ENCODE measurements at regions not wholly inside any gene's neighbourhood (a gene's known extent, or its start where the extent isn't known, plus 50 kb on each side); places are given as distances from the start of the nearest gene placed in this dataset.

GRCh38 chr5:2633992-2634391 lies 117.5 kb downstream of the IRX2 start:
- Histone ChIP-seq H3K9me3 (ENCODE audit: control insufficient read depth in 2 of 2, low read length in 2 of 2) (peaks cover 0 to 4% of the 10 kb centered on the region in 2 donors), H3K9ac (ENCODE audit: low read depth in 1 of 2, low read length in 2 of 2) (no peak overlapping the region), H3K36me3 (ENCODE audit: control insufficient read depth in 2 of 2, insufficient read depth in 2 of 2, low read length in 2 of 2) (no peaks in the 10 kb centered on the region), H3K4me3 (ENCODE audit: low read length in 2 of 2) (no peak overlapping the region), H3K27me3 (ENCODE audit: control insufficient read depth in 2 of 2, insufficient read depth in 2 of 2, low read length in 2 of 2) (no peaks in the 10 kb centered on the region), H3K4me1 (ENCODE audit: control insufficient read depth in 2 of 2, insufficient read depth in 2 of 2, low read length in 2 of 2) (no peaks in the 10 kb centered on the region), H3K27ac (ENCODE audit: low read depth in 2 of 2, low read length in 2 of 2) (no peak overlapping the region)

- Histone ChIP-seq H3K27me3 (ENCODE audit: control insufficient read depth in 2 of 2, insufficient read depth in 2 of 2, low read length in 2 of 2) (no peaks in the 10 kb centered on the region), H3K4me3 (ENCODE audit: low read length in 2 of 2) (no peak overlapping the region), H3K9ac (ENCODE audit: low read depth in 1 of 2, low read length in 2 of 2) (no peak overlapping the region), H3K36me3 (ENCODE audit: control insufficient read depth in 2 of 2, insufficient read depth in 2 of 2, low read length in 2 of 2) (no peaks in the 10 kb centered on the region), H3K4me1 (ENCODE audit: control insufficient read depth in 2 of 2, insufficient read depth in 2 of 2, low read length in 2 of 2) (no peaks in the 10 kb centered on the region), H3K27ac (ENCODE audit: low read depth in 2 of 2, low read length in 2 of 2) (no peak overlapping the region), H3K9me3 (ENCODE audit: control insufficient read depth in 2 of 2, low read length in 2 of 2) (peaks cover 0 to 4% of the 10 kb centered on the region in 2 donors)
Measured at GRCh38 chr5:2631758-2632157, 119.7 kb downstream of the IRX2 start.

- H3K36me3 ChIP-seq (ENCODE audit: control insufficient read depth in 2 of 2, insufficient read depth in 2 of 2, low read length in 2 of 2) = no peaks in the 10 kb centered on the region
- H3K9ac ChIP-seq (ENCODE audit: low read depth in 1 of 2, low read length in 2 of 2) = no peak overlapping the region
- no peak overlapping the region for H3K27ac ChIP-seq (ENCODE audit: low read depth in 2 of 2, low read length in 2 of 2)
- no peak overlapping the region for H3K4me3 ChIP-seq (ENCODE audit: low read length in 2 of 2)
- H3K4me1 ChIP-seq (ENCODE audit: control insufficient read depth in 2 of 2, insufficient read depth in 2 of 2, low read length in 2 of 2) = no peaks in the 10 kb centered on the region
- H3K9me3 ChIP-seq (ENCODE audit: control insufficient read depth in 2 of 2, low read length in 2 of 2) = no peaks in the 10 kb centered on the region
- no peaks in the 10 kb centered on the region for H3K27me3 ChIP-seq (ENCODE audit: control insufficient read depth in 2 of 2, insufficient read depth in 2 of 2, low read length in 2 of 2)
Measured at GRCh38 chr5:2629045-2629444, 122.4 kb downstream of the IRX2 start.

- H3K9ac ChIP-seq (ENCODE audit: low read depth in 1 of 2, low read length in 2 of 2) = no peak overlapping the region
- H3K27me3 ChIP-seq (ENCODE audit: control insufficient read depth in 2 of 2, insufficient read depth in 2 of 2, low read length in 2 of 2) = no peaks in the 10 kb centered on the region
Measured at GRCh38 chr5:2627867-2628266, 123.6 kb downstream of the IRX2 start.

DNA sequence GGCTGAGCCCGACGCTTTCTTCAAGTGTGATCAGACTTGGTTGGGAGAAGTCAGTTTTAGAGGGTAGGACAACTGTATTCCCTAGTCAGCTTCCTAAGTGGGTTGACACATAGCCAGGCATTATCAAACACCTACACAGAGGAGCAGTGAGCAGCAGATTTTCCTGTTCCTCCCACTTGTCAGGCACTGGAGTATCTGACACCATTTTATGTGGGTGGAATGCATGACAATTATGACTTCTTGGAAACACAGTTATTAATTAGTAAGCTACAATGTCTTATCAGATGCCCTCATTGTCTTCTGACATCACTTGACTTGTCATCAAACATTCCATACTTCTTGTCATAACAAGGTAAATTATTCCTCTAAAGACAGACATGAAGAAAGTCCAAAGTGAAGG lies 124.9 kb downstream of the IRX2 start:
- Histone ChIP-seq H3K27me3 (ENCODE audit: control insufficient read depth in 2 of 2, insufficient read depth in 2 of 2, low read length in 2 of 2) (no peaks in the 10 kb centered on the region), H3K4me1 (ENCODE audit: control insufficient read depth in 2 of 2, insufficient read depth in 2 of 2, low read length in 2 of 2) (no peaks in the 10 kb centered on the region), H3K36me3 (ENCODE audit: control insufficient read depth in 2 of 2, insufficient read depth in 2 of 2, low read length in 2 of 2) (no peaks in the 10 kb centered on the region), H3K9me3 (ENCODE audit: control insufficient read depth in 2 of 2, low read length in 2 of 2) (no peaks in the 10 kb centered on the region), H3K4me3 (ENCODE audit: low read length in 2 of 2) (no peak overlapping the region), H3K27ac (ENCODE audit: low read depth in 2 of 2, low read length in 2 of 2) (no peak overlapping the region), H3K9ac (ENCODE audit: low read depth in 1 of 2, low read length in 2 of 2) (no peak overlapping the region)

More at GRCh38 chr5:2627867-2628266, 123.6 kb downstream of the IRX2 start:
- Histone ChIP-seq H3K27ac (ENCODE audit: low read depth in 2 of 2, low read length in 2 of 2) (no peak overlapping the region), H3K9me3 (ENCODE audit: control insufficient read depth in 2 of 2, low read length in 2 of 2) (no peaks in the 10 kb centered on the region), H3K4me1 (ENCODE audit: control insufficient read depth in 2 of 2, insufficient read depth in 2 of 2, low read length in 2 of 2) (no peaks in the 10 kb centered on the region), H3K36me3 (ENCODE audit: control insufficient read depth in 2 of 2, insufficient read depth in 2 of 2, low read length in 2 of 2) (no peaks in the 10 kb centered on the region), H3K4me3 (ENCODE audit: low read length in 2 of 2) (no peak overlapping the region)

DNA sequence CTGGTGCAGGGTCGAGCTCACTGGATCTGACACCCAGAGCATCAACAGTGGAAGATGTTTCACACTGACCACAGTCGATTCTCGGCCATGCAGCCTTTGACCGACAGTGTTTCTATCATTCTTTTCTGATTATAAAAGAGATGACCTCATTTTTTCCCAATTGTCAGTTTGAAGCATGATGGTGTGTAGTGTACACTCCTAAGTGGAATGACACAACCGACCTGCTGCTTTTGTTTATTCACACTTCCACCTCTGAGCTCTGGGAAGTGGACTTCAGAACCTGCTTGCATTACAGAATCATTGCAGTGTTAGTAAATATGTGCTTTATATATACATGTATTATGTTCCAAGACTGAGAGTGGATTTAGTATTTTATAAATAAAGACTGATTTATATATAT lies 128.6 kb downstream of the IRX2 start:
- no peaks in the 10 kb centered on the region for H3K27me3 ChIP-seq (ENCODE audit: control insufficient read depth in 2 of 2, insufficient read depth in 2 of 2, low read length in 2 of 2)
- H3K27ac ChIP-seq (ENCODE audit: low read depth in 2 of 2, low read length in 2 of 2) = no peak overlapping the region

GRCh38 chr5:2621631-2622030 lies 129.8 kb downstream of the IRX2 start:
- no peaks in the 10 kb centered on the region for H3K4me1 ChIP-seq (ENCODE audit: control insufficient read depth in 2 of 2, insufficient read depth in 2 of 2, low read length in 2 of 2)
- no peak overlapping the region for H3K4me3 ChIP-seq (ENCODE audit: low read length in 2 of 2)
- no peaks in the 10 kb centered on the region for H3K36me3 ChIP-seq (ENCODE audit: control insufficient read depth in 2 of 2, insufficient read depth in 2 of 2, low read length in 2 of 2)
- peaks cover 0 to 2% of the 10 kb centered on the region in 2 donors for H3K9me3 ChIP-seq (ENCODE audit: control insufficient read depth in 2 of 2, low read length in 2 of 2)
- H3K9ac ChIP-seq (ENCODE audit: low read depth in 1 of 2, low read length in 2 of 2) = no peak overlapping the region
- no peaks in the 10 kb centered on the region for H3K27me3 ChIP-seq (ENCODE audit: control insufficient read depth in 2 of 2, insufficient read depth in 2 of 2, low read length in 2 of 2)
- no peak overlapping the region for H3K27ac ChIP-seq (ENCODE audit: low read depth in 2 of 2, low read length in 2 of 2)

More for the DNA sequence above, 128.6 kb downstream of the IRX2 start:
- Histone ChIP-seq H3K4me1 (ENCODE audit: control insufficient read depth in 2 of 2, insufficient read depth in 2 of 2, low read length in 2 of 2) (no peaks in the 10 kb centered on the region), H3K9me3 (ENCODE audit: control insufficient read depth in 2 of 2, low read length in 2 of 2) (peaks cover 0 to 2% of the 10 kb centered on the region in 2 donors), H3K4me3 (ENCODE audit: low read length in 2 of 2) (no peak overlapping the region), H3K36me3 (ENCODE audit: control insufficient read depth in 2 of 2, insufficient read depth in 2 of 2, low read length in 2 of 2) (no peaks in the 10 kb centered on the region), H3K9ac (ENCODE audit: low read depth in 1 of 2, low read length in 2 of 2) (no peak overlapping the region)

DNA sequence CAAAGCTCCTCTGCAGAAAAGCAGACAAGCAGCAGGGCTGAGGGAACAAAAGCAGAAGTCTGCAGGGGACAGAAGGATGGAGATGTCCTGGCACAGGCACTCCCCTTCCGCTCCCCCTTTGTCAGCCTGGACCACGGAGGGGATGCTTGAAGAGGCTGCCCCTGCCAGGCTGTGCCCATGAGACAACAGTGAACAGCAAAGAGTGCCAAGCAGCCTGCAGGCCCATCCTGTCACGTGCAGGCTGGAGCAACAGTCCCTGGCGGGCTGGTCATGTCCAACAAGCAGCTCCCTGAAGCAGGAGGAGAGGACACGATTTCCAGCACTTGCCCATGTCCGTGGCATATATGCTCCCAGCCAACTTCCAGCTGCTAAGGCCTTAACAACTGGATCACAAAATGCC lies 132.3 kb downstream of the IRX2 start:
- no peaks in the 10 kb centered on the region for H3K36me3 ChIP-seq (ENCODE audit: control insufficient read depth in 2 of 2, insufficient read depth in 2 of 2, low read length in 2 of 2)
- no peak overlapping the region for H3K4me3 ChIP-seq (ENCODE audit: low read length in 2 of 2)
- H3K4me1 ChIP-seq (ENCODE audit: control insufficient read depth in 2 of 2, insufficient read depth in 2 of 2, low read length in 2 of 2) = no peaks in the 10 kb centered on the region
- no peak overlapping the region for H3K9ac ChIP-seq (ENCODE audit: low read depth in 1 of 2, low read length in 2 of 2)
- H3K27ac ChIP-seq (ENCODE audit: low read depth in 2 of 2, low read length in 2 of 2) = no peak overlapping the region
- H3K9me3 ChIP-seq (ENCODE audit: control insufficient read depth in 2 of 2, low read length in 2 of 2) = peaks cover 0 to 5% of the 10 kb centered on the region in 2 donors
- no peaks in the 10 kb centered on the region for H3K27me3 ChIP-seq (ENCODE audit: control insufficient read depth in 2 of 2, insufficient read depth in 2 of 2, low read length in 2 of 2)

DNA sequence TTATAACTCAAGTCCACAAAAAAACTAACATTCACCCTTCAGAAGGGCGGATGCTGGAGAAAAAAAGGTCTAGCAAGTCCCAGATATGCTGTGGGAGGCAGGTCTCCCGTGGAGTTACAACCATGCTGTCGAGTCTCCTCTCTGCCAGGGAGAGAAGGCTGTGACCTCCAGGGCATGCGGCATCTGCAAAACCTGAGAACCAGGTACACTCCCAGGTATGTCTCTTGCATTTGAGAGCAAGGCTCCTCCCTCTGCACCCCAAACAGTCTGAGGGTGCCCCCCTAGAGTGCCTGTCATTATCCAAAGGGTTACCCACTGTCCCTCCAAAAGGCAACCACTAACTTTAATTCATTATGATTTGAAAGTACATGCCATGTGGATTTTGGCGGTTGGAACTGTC lies 134.0 kb downstream of the IRX2 start:
- Histone ChIP-seq H3K9ac (ENCODE audit: low read depth in 1 of 2, low read length in 2 of 2) (no peak overlapping the region), H3K27ac (ENCODE audit: low read depth in 2 of 2, low read length in 2 of 2) (no peak overlapping the region), H3K36me3 (ENCODE audit: control insufficient read depth in 2 of 2, insufficient read depth in 2 of 2, low read length in 2 of 2) (no peaks in the 10 kb centered on the region), H3K4me3 (ENCODE audit: low read length in 2 of 2) (no peak overlapping the region), H3K27me3 (ENCODE audit: control insufficient read depth in 2 of 2, insufficient read depth in 2 of 2, low read length in 2 of 2) (no peaks in the 10 kb centered on the region), H3K9me3 (ENCODE audit: control insufficient read depth in 2 of 2, low read length in 2 of 2) (peaks cover 0 to 5% of the 10 kb centered on the region in 2 donors), H3K4me1 (ENCODE audit: control insufficient read depth in 2 of 2, insufficient read depth in 2 of 2, low read length in 2 of 2) (no peaks in the 10 kb centered on the region)

- H3K9me3 ChIP-seq (ENCODE audit: control insufficient read depth in 2 of 2, low read length in 2 of 2) = peaks cover 0 to 5% of the 10 kb centered on the region in 2 donors
- H3K27ac ChIP-seq (ENCODE audit: low read depth in 2 of 2, low read length in 2 of 2) = no peak overlapping the region
- no peaks in the 10 kb centered on the region for H3K27me3 ChIP-seq (ENCODE audit: control insufficient read depth in 2 of 2, insufficient read depth in 2 of 2, low read length in 2 of 2)
Measured at GRCh38 chr5:2615917-2616316, 135.6 kb downstream of the IRX2 start.

GRCh38 chr5:2614571-2614970 lies 136.9 kb downstream of the IRX2 start:
- Histone ChIP-seq H3K36me3 (ENCODE audit: control insufficient read depth in 2 of 2, insufficient read depth in 2 of 2, low read length in 2 of 2) (no peaks in the 10 kb centered on the region), H3K9ac (ENCODE audit: low read depth in 1 of 2, low read length in 2 of 2) (no peak overlapping the region), H3K27me3 (ENCODE audit: control insufficient read depth in 2 of 2, insufficient read depth in 2 of 2, low read length in 2 of 2) (no peaks in the 10 kb centered on the region), H3K4me3 (ENCODE audit: low read length in 2 of 2) (no peak overlapping the region), H3K4me1 (ENCODE audit: control insufficient read depth in 2 of 2, insufficient read depth in 2 of 2, low read length in 2 of 2) (no peaks in the 10 kb centered on the region), H3K9me3 (ENCODE audit: control insufficient read depth in 2 of 2, low read length in 2 of 2) (peaks cover 0 to 5% of the 10 kb centered on the region in 2 donors), H3K27ac (ENCODE audit: low read depth in 2 of 2, low read length in 2 of 2) (no peak overlapping the region)

More at GRCh38 chr5:2615917-2616316, 135.6 kb downstream of the IRX2 start:
- Histone ChIP-seq H3K4me1 (ENCODE audit: control insufficient read depth in 2 of 2, insufficient read depth in 2 of 2, low read length in 2 of 2) (no peaks in the 10 kb centered on the region), H3K36me3 (ENCODE audit: control insufficient read depth in 2 of 2, insufficient read depth in 2 of 2, low read length in 2 of 2) (no peaks in the 10 kb centered on the region), H3K9ac (ENCODE audit: low read depth in 1 of 2, low read length in 2 of 2) (no peak overlapping the region), H3K4me3 (ENCODE audit: low read length in 2 of 2) (no peak overlapping the region)

All from mucosa of rectum (tissue), 2 donors.